GM18858 (cell line): ENCODE measurements at regions not wholly inside any gene's neighbourhood (a gene's known extent, or its start where the extent isn't known, plus 50 kb on each side); places are given as distances from the start of the nearest gene placed in this dataset.
A peak's percentile ranks its signal among the peaks of the same experiment; 100 is the strongest.

Source experiments
- ATAC-seq: cut with Tn5 transposase; IDR thresholded peaks from one replicate; pipeline ENCODE4 v1.9.1; 2021; ENCODE audit not compliant: unreplicated experiment

- ATAC-seq, result no peak
These were observed 257.2 kb upstream of the SOX2 start for GRCh38 chr3:181454451-181455027.

GRCh38 chr3:181446741-181447140 lies 265.0 kb upstream of the SOX2 start:
- ATAC-seq, result no peak

DNA sequence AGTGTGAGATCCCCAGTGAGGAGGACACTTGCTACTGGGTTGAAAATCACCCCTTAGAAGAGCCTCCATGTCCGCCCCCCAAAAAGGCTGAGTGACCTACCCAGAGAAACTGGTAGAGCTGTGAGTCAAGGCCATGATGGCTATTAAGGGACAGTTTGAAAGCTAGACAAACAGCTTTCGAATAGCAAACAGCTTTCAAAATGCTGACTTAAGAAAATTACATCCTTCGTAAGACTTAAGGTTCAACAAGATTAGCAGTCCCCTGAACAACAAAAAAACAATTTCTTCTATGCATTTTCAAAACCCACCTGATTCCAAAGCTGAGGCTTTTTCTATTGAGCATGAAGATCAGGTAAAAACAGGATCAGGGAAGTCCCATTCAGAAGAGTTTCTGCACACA lies 269.7 kb upstream of the SOX2 start:
- no peak for ATAC-seq

DNA sequence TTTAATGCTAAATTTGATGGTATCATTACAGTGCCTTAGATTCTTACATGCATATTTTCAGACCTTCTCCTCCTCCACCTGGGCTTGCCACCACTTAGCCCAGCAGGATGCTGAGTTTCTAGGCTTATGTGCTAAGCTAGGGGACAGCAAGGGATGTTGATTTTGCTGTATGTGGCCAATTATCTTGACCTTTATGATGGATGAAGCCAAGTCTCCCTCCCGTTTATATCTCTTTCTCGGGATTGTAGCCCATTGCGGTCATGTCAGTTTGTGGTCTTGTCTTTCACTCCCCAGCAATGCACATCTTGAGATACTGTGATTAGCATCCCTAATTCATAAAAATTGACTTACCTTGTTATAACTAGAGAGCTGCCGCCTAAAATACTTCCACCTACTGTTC lies 278.7 kb upstream of the SOX2 start:
- no peak for ATAC-seq

GRCh38 chr3:181431748-181432147 lies 280.0 kb upstream of the SOX2 start:
- ATAC-seq, result no peak

- no peak for ATAC-seq
These were observed 286.7 kb upstream of the SOX2 start for GRCh38 chr3:181425074-181425473.

GRCh38 chr3:181418233-181418632 lies 293.5 kb upstream of the SOX2 start:
- ATAC-seq, result no peak

- ATAC-seq, result no peak
These were observed 294.0 kb upstream of the SOX2 start for GRCh38 chr3:181417748-181418147.

DNA sequence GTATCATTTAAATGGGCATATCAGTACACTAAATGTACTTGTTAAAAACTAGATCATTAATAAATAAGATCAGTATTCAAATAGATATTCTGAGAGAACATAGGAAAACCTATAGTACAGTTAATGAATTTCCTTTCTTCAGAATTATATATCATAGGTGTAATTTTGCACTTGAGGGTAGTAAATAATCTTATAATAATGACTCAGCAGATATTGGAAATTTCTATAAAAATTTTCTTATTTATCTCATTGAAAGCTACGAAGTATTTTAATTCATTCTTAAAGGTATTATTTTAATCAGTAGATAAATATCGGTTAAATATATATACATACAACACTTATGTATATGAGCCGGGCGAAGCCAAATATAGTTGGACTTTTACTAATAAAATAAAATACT lies 300.9 kb upstream of the SOX2 start:
- ATAC-seq, result no peak

- no peak for ATAC-seq
These were observed 307.7 kb upstream of the SOX2 start for GRCh38 chr3:181403876-181404660.

GRCh38 chr3:181402347-181402746 lies 309.4 kb upstream of the SOX2 start:
- ATAC-seq, result no peak

GRCh38 chr3:181384970-181385369 lies 326.8 kb upstream of the SOX2 start:
- no peak for ATAC-seq

DNA sequence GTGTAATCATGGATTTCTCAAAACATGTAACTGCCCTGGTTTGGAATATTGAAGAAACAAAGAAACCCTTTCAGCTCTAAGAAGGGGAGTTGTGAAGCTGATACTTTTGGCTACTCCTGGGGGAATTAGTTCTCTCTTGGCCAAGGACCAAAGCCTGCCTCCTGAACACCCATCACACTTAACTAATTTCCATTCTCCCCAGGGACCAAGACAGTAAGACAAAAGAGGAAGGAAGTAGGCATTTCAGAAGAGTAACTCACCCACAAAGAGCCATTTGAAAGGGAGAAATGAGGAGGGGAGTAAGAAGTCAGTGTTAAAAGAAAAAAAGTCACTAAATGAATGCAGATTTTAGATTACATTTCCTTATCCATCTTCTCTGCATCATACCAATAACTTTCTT lies 328.0 kb upstream of the SOX2 start:
- ATAC-seq, result no peak

- no peak for ATAC-seq
These were observed 328.5 kb upstream of the SOX2 start for GRCh38 chr3:181383201-181383600.

DNA sequence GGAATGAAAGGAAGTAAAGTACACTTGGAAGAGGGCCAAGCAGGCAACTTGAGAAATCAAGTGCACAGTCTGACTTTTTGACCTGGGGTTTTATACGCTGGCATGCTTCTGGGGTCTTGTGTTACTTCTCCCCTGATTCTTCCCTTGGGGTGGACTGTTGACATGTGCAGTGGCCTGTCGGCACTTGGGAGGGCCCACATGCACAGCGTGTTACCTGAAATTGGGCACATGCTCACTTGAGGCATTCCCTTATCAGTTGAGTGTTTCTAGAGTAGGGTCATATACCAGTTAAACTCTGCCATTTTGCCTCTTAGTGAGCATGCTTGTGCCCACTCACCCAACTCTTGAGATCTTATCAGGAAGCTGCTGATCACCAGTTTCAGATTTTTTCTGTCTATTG lies 329.1 kb upstream of the SOX2 start:
- no peak for ATAC-seq

DNA sequence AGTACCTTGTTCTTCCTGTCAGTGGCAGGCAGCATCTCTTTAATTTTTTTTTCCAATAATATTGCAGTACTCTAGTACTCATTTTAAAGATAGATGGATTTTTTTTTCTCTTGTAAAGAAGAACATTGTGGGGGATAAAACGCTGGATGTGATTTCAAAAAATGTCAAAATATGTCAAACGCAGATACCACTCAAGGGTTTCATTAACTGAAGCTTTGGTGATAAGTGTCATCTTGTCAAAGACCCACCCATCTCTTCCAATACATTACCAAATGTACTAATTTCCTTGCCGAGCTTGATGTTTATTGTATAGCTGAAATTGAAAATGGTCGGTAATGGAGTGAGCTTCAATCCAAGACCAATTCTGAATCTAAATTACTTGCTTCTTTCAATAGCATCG lies 332.4 kb upstream of the SOX2 start:
- no peak for ATAC-seq

- ATAC-seq, result no peak
These were observed 342.1 kb upstream of the SOX2 start for GRCh38 chr3:181369637-181370036.

GRCh38 chr3:181363231-181363630 lies 348.5 kb upstream of the SOX2 start:
- ATAC-seq, result no peak

GRCh38 chr3:181362378-181362777 lies 349.3 kb upstream of the SOX2 start:
- ATAC-seq, result no peak

- peak; percentile 82 for ATAC-seq
These were observed 353.2 kb upstream of the SOX2 start for GRCh38 chr3:181358562-181358961.

- no peak for ATAC-seq
These were observed 353.7 kb upstream of the SOX2 start for GRCh38 chr3:181358060-181358459.

GRCh38 chr3:181354140-181354539 lies 357.6 kb upstream of the SOX2 start:
- no peak for ATAC-seq

DNA sequence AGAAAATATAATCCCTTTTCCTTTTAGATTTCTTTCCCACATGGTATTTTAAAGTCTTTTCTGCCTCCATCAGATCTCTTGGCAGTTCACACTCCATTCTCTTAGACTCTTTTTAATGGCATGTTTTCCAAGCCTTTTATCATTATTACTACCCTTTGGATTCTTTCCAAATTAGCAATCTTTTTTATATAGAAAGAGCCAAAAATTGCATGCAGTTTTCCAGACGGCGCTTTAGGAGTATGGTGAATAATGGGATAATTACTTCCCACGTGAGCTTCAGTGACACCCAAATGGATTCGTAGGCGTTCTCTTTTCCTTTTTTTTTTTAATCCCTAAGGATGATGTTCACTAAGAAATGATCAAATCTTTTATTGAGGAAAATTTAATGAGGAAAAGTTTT lies 354.8 kb upstream of the DNAJC19 start:
- no peak for ATAC-seq
